ENCODE measurements at regions not wholly inside any gene's neighbourhood (a gene's known extent, or its start where the extent isn't known, plus 50 kb on each side); places are given as distances from the start of the nearest gene placed in this dataset.
A peak's percentile ranks its signal among the peaks of the same experiment; 100 is the strongest.

DNA sequence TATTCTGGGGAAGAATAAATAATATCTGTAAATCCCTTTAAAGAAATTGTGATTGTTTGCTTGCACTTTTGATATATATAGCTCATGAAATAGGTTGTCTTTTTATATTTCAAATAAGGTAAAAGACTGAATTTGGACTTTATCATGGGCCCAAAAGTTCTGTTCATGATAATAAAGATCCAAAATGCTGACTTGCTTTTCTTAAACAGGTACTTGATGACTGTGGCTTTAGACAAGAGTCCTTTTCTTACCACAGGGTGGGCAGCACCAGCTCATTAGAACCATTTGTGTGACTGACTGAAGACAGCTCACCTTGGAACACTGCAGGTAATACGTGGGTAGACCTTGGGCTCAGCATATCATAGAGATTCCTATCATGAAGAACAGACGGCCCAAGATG is 432.6 kb downstream of the ETNK1 start:
- no peak overlapping the region for H3K4ac ChIP-seq (ENCODE audit: low read depth, low read length)
- H2AK9ac ChIP-seq (replicated peaks; ENCODE audit: low read depth, low read length, poor library complexity) = no peak overlapping the region
- H3K36me3 ChIP-seq (ENCODE audit: control insufficient read depth, insufficient read depth, low read length) = no peaks in the 10 kb centered on the region
- POLR2A ChIA-PET (ENCODE audit: unreplicated experiment) = no interaction called here
- H3K79me1 ChIP-seq (ENCODE audit: low read depth in 1 of 2, low read length in 2 of 2) = no peaks in the 10 kb centered on the region
- in situ Hi-C loops (cut with MboI; ENCODE audit: low sequenced_read_pairs) (loop anchor here (10.0 kb wide), 1 partner anchor 193 kb away; no protein-coding TSS in a partner anchor), dilution Hi-C loops (cut with HindIII; ENCODE audit: low sequenced_read_pairs, unreplicated experiment) (no loop called here), intact Hi-C loops (cut with micrococcal nuclease) (loop anchor here (10.0 kb wide), 1 partner anchor 373 kb away; no protein-coding TSS in a partner anchor)
- H3K9me1 ChIP-seq (ENCODE audit: insufficient read depth, low read length) = no peaks in the 10 kb centered on the region
- H2BK120ac ChIP-seq (ENCODE audit: low read depth, low read length) = no peak overlapping the region
- no peak overlapping the region for H2BK15ac ChIP-seq (ENCODE audit: low read depth, low read length)
- H3K56ac ChIP-seq (ENCODE audit: extremely low read depth, insufficient read depth, low read length) = no peak overlapping the region
- no peaks in the 10 kb centered on the region for H4K20me1 ChIP-seq (ENCODE audit: insufficient read depth, low read length)
- WGBS, 2 experiments (ENCODE audit: extremely low coverage in 2 of 2, insufficient read length in 1 of 2) = no CpG with 5 or more reads among the region's 2 CpGs
- no peak overlapping the region for H4K91ac ChIP-seq (ENCODE audit: insufficient read depth, low read depth, low read length)
- H3K4me3 ChIP-seq (ENCODE audit: insufficient read depth, low read depth, low read length) = no peak overlapping the region
- H2BK20ac ChIP-seq (ENCODE audit: low read depth, low read length) = no peak overlapping the region
- no peak overlapping the region for H3K9ac ChIP-seq (ENCODE audit: low read depth, low read length)
- no TSS peak for BruUV-seq (replicated peaks)
- H3K23ac ChIP-seq (ENCODE audit: low read depth, low read length) = no peak overlapping the region
- H2AK5ac ChIP-seq (ENCODE audit: low read depth, low read length) = no peak overlapping the region
- no peaks in the 10 kb centered on the region for H3K27me3 ChIP-seq (ENCODE audit: control insufficient read depth, insufficient read depth, low read length)
- H2BK5ac ChIP-seq (ENCODE audit: low read depth, low read length, poor library complexity, severe bottlenecking) = no peak overlapping the region
- CTCF ChIA-PET = no interaction called here
- no peaks in the 10 kb centered on the region for H3K9me3 ChIP-seq (ENCODE audit: control insufficient read depth, insufficient read depth, low read length)
- no peak overlapping the region for H4K8ac ChIP-seq (ENCODE audit: low read depth in 2 of 2, low read length in 2 of 2)
- H3K4me2 ChIP-seq (ENCODE audit: low read depth, low read length) = no peak overlapping the region
- no peak for ATAC-seq (ENCODE audit: low read depth)
- no peak overlapping the region for H2AFZ ChIP-seq (replicated peaks; ENCODE audit: low read length, poor library complexity)
- peak; percentile 39; the same call in 1 of the 2 replicates for TF ChIP-seq MAFK (IDR thresholded peaks at IDR 0.05; ENCODE audit: low read depth, low read length)
- TF ChIP-seq RCOR1 (IDR thresholded peaks at IDR 0.05; ENCODE audit: insufficient replicate concordance, low read length) = no peak
- no peak overlapping the region for H4K5ac ChIP-seq (ENCODE audit: low read depth, low read length)
- H3K18ac ChIP-seq (ENCODE audit: low read depth, low read length) = no peak overlapping the region
- H3K14ac ChIP-seq (replicated peaks; ENCODE audit: low read depth, low read length) = no peak overlapping the region
- no peak overlapping the region for H3K27ac ChIP-seq (ENCODE audit: insufficient read depth, low read length)
- DNase-seq = no peak
- no peaks in the 10 kb centered on the region for H3K4me1 ChIP-seq (ENCODE audit: control insufficient read depth, insufficient read depth, low read length)
